Inflammatory macrophage treated with lipopolysaccharide for 1 hour (primary cell): ENCODE measurements at regions not wholly inside any gene's neighbourhood (a gene's known extent, or its start where the extent isn't known, plus 50 kb on each side); places are given as distances from the start of the nearest gene placed in this dataset.
"Not testable (repeated sequence)": the region's sequence is repeated elsewhere in the genome, so short reads cannot be mapped to it uniquely, and the experiment has no call there.

Experiments used
- DNase-seq, 2 donors: peaks; one replicate each; pipeline ENCODE4 v3.0.0-alpha.2; 2020 to 2022

- DNase-seq, result no peak
These were observed 201.3 kb upstream of the APCDD1 start for GRCh38 chr18:10252952-10253705.

GRCh38 chr18:10256276-10256675 lies 198.2 kb upstream of the APCDD1 start:
- not testable (repeated sequence) for DNase-seq

GRCh38 chr18:10258836-10259474 lies 195.5 kb upstream of the APCDD1 start:
- DNase-seq, result peak in 1 of 2 donors; percentile 52

- DNase-seq, result no peak
These were observed 194.5 kb upstream of the APCDD1 start for GRCh38 chr18:10259901-10260300.

GRCh38 chr18:10261344-10262276 lies 192.8 kb upstream of the APCDD1 start:
- peak; percentile 79 to 93 for DNase-seq

- DNase-seq, result no peak
These were observed 191.9 kb upstream of the APCDD1 start for GRCh38 chr18:10262566-10262965.

- DNase-seq, result no peak
These were observed 190.2 kb upstream of the APCDD1 start for GRCh38 chr18:10264260-10264659.

- peak in 1 of 2 donors; percentile 37 for DNase-seq
These were observed 188.7 kb upstream of the APCDD1 start for GRCh38 chr18:10265560-10266333.

GRCh38 chr18:10266334-10266590 lies 188.2 kb upstream of the APCDD1 start:
- no peak for DNase-seq

- no peak for DNase-seq
These were observed 185.2 kb upstream of the APCDD1 start for GRCh38 chr18:10269261-10269660.

- DNase-seq, result no peak
These were observed 184.3 kb upstream of the APCDD1 start for GRCh38 chr18:10270151-10270571.

GRCh38 chr18:10271481-10271880 lies 183.0 kb upstream of the APCDD1 start:
- no peak for DNase-seq

GRCh38 chr18:10274301-10274700 lies 180.1 kb upstream of the APCDD1 start:
- DNase-seq, result no peak

GRCh38 chr18:10275486-10275885 lies 178.9 kb upstream of the APCDD1 start:
- no peak for DNase-seq

- no peak for DNase-seq
These were observed 176.2 kb upstream of the APCDD1 start for GRCh38 chr18:10278265-10278664.

- DNase-seq, result no peak
These were observed 175.0 kb upstream of the APCDD1 start for GRCh38 chr18:10279471-10279870.

GRCh38 chr18:10279905-10280644 lies 174.4 kb upstream of the APCDD1 start:
- no peak for DNase-seq

GRCh38 chr18:10284540-10285282 lies 169.7 kb upstream of the APCDD1 start:
- DNase-seq, result no peak

- DNase-seq, result peak in 1 of 2 donors; percentile 23
These were observed 169.2 kb upstream of the APCDD1 start for GRCh38 chr18:10285283-10285640.

- no peak for DNase-seq
These were observed 167.8 kb upstream of the APCDD1 start for GRCh38 chr18:10286580-10287150.

- no peak for DNase-seq
These were observed 165.2 kb upstream of the APCDD1 start for GRCh38 chr18:10289251-10289650.
